ENCODE measurements at regions not wholly inside any gene's neighbourhood (a gene's known extent, or its start where the extent isn't known, plus 50 kb on each side); places are given as distances from the start of the nearest gene placed in this dataset.

- no peak for TF ChIP-seq CTCF (conservative IDR thresholded peaks at IDR 0.05)
- no peak for TF ChIP-seq EZH2 (IDR thresholded peaks at IDR 0.05; ENCODE audit: low read depth)
Measured at GRCh38 chr5:116848954-116849581, 274.4 kb upstream of the SEMA6A start.
